Small intestine (tissue), 7 donors: ENCODE measurements at regions not wholly inside any gene's neighbourhood (a gene's known extent, or its start where the extent isn't known, plus 50 kb on each side); places are given as distances from the start of the nearest gene placed in this dataset.

Experiments
- DNase-seq, 2 donors: peaks; one replicate each; pipeline versions ENCODE4 v3.0.0 to v3.0.0-alpha.2; 2013
- FAIRE-seq: peaks from 2 replicates; lab custom pipeline; 2012; peaks lifted over from hg19 to GRCh38; lab: Jason Lieb, UNC
- H3K27ac ChIP-seq, 3 donors: one replicate each; pipeline ENCODE4 v1.5.1; 2013; ENCODE audit warnings: low read length in 2 of 3, mild to moderate bottlenecking in 2 of 3, control low read depth in 1 of 3, inconsistent platforms in 1 of 3, low read depth in 1 of 3, moderate library complexity in 1 of 3
- H3K27me3 ChIP-seq, 3 donors: one replicate each; pipeline ENCODE4 v1.6.1; 2013; ENCODE audit warnings: low read length in 3 of 3, inconsistent platforms in 1 of 3; ENCODE audit not compliant: control insufficient read depth in 3 of 3, insufficient read depth in 3 of 3
- H3K36me3 ChIP-seq, 3 donors: one replicate each; pipeline ENCODE4 v1.6.1; 2013; ENCODE audit warnings: low read length in 3 of 3, inconsistent platforms in 1 of 3, low read depth in 1 of 3, mild to moderate bottlenecking in 1 of 3, moderate library complexity in 1 of 3; ENCODE audit not compliant: control insufficient read depth in 3 of 3, insufficient read depth in 2 of 3
- H3K4me1 ChIP-seq, 3 donors: one replicate each; pipeline ENCODE4 v1.6.1; 2013; ENCODE audit warnings: low read length in 2 of 3, inconsistent platforms in 1 of 3, low read depth in 1 of 3, mild to moderate bottlenecking in 1 of 3, moderate library complexity in 1 of 3; ENCODE audit not compliant: control insufficient read depth in 3 of 3, insufficient read depth in 2 of 3
- H3K4me3 ChIP-seq, 3 donors: one replicate each; pipeline ENCODE4 v1.5.1; 2013; ENCODE audit warnings: low read length in 3 of 3, control low read depth in 1 of 3, inconsistent platforms in 1 of 3, low read depth in 1 of 3, mild to moderate bottlenecking in 1 of 3, moderate library complexity in 1 of 3
- H3K9me3 ChIP-seq, 2 donors: one replicate each; pipeline ENCODE4 v1.6.1; 2013; ENCODE audit warnings: low read depth in 1 of 2, low read length in 1 of 2; ENCODE audit not compliant: control insufficient read depth in 2 of 2, insufficient read depth in 1 of 2
- WGBS, 3 donors: extraction: QIAGEN DNeasy Blood & Tissue Kit; methylation state at CpG; one replicate each; pipeline ENCODE4 v1.1.7; 2013; 5-methylcytosine and 5-hydroxymethylcytosine counted together
- donor health status: healthy with polysubstance abuse.
- donor health status: control.
- donor health status: control.
- donor health status: Bipolar disorder and iron deficiency.
- donor health status: healthy.

GRCh38 chr6:148203970-148204369, 138.7 kb upstream of the SASH1 start:
- Histone ChIP-seq H3K4me1 (no peaks in the 10 kb centered on the region), H3K27me3 (no peaks in the 10 kb centered on the region), H3K9me3 (no peaks in the 10 kb centered on the region), H3K27ac (peak overlapping the region in 2 of 3 donors; percentile 10 to 60), H3K36me3 (no peaks in the 10 kb centered on the region), H3K4me3 (no peak overlapping the region)
- DNase-seq (peak in 1 of 2 donors; percentile 36), FAIRE-seq (no peak)
- 51 to 83% (median 54%) methylated on average over 9 of the region's 9 CpGs for WGBS, 3 donors

GRCh38 chr6:148208298-148208697, 134.3 kb upstream of the SASH1 start:
- WGBS, 3 donors: 80 to 92% (median 87%) methylated on average over 3 of the region's 3 CpGs
- Histone ChIP-seq H3K4me3 (no peak overlapping the region), H3K27me3 (no peaks in the 10 kb centered on the region), H3K27ac (no peak overlapping the region), H3K36me3 (no peaks in the 10 kb centered on the region), H3K4me1 (no peaks in the 10 kb centered on the region), H3K9me3 (no peaks in the 10 kb centered on the region)
- DNase-seq: no peak
- FAIRE-seq: no peak

DNA sequence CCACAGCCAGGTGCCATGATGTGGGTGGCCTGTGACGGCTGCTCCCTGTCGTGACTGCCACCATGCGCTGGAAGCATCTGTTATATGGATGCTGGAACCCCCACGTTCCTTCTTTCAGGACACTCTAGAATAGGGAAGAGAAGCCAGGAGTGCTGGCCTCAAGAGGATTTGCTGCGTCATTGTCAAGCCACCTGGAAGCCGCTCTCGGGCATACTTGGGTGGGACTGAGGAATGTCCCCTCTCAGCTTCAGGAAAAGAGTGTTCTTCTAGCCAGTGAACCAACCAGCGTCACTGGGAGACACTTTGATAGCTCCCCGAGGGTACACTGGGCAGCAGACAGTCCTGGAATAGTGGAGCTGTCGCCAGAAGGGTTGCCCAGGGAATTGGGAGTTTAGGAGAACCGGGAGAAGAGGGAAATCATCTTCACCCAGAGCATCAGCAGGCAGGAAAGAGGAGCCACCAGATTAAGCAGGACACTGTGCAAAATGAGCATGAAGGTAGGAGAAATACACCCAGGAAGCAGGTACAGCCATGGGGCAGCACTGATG, 130.8 kb upstream of the SASH1 start:
- H3K27ac ChIP-seq: no peak overlapping the region
- no peaks in the 10 kb centered on the region for H3K4me1 ChIP-seq
- 89 to 92% (median 91%) methylated on average over 11 of the region's 11 CpGs for WGBS, 3 donors
- DNase-seq (no peak), FAIRE-seq (no peak)
- no peaks in the 10 kb centered on the region for H3K9me3 ChIP-seq
- no peaks in the 10 kb centered on the region for H3K27me3 ChIP-seq
- no peak overlapping the region for H3K4me3 ChIP-seq
- no peaks in the 10 kb centered on the region for H3K36me3 ChIP-seq

DNA sequence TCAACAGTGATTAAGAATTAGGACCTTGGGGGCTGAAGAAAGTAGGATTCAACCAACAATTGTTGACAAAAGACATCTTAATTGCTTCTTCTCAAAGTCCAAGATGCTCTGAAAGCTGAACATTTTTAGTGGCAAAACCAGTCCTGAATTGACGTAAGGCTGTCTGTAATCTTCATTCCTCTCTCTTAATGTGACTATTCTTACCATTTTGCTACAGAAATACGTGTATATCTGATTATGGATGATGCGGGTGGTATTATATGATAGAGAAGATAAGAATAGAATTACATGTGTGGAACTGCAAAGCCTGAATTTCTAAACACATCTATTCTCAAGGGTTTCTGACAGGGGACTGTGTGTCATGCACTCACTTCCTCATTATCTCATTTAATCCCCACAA, 130.3 kb upstream of the SASH1 start:
- H3K36me3 ChIP-seq: no peaks in the 10 kb centered on the region
- H3K4me3 ChIP-seq: no peak overlapping the region
- no peaks in the 10 kb centered on the region for H3K27me3 ChIP-seq
- H3K9me3 ChIP-seq: no peaks in the 10 kb centered on the region
- no peaks in the 10 kb centered on the region for H3K4me1 ChIP-seq
- H3K27ac ChIP-seq: no peak overlapping the region
- no peak for DNase-seq
- 59 to 70% (median 63%) methylated on average over 3 of the region's 3 CpGs for WGBS, 3 donors
- FAIRE-seq: no peak

GRCh38 chr6:148213366-148213765, 129.3 kb upstream of the SASH1 start:
- no peaks in the 10 kb centered on the region for H3K36me3 ChIP-seq
- no peaks in the 10 kb centered on the region for H3K9me3 ChIP-seq
- DNase-seq: no peak
- H3K4me1 ChIP-seq: peaks cover 0 to 1% (median 0%) of the 10 kb centered on the region in 3 donors
- H3K4me3 ChIP-seq: no peak overlapping the region
- no peak overlapping the region for H3K27ac ChIP-seq
- 69 to 84% (median 74%) methylated on average over 3 of the region's 3 CpGs for WGBS, 3 donors
- no peak for FAIRE-seq
- H3K27me3 ChIP-seq: no peaks in the 10 kb centered on the region

DNA sequence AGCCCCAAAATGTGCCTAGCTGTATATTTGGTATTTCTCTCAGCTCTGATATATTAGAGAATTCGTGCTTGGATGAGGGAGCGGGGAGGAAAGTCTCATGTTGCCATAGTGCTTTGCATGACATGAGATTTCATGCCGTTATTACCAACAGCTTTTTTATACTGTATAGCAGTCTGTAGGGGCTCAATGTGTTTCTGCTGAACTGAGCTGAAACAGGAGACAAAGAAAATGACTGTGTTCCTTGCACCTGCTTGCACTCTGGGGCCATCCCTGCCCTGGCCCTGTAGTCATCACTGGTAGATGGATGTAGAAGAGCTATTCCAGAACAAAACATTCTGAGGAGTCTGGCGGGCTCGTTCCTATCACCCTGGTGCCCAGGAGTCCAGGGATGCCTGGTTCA, 128.0 kb upstream of the SASH1 start:
- Histone ChIP-seq H3K27me3 (no peaks in the 10 kb centered on the region), H3K36me3 (no peaks in the 10 kb centered on the region), H3K4me1 (peaks cover 0 to 3% (median 0%) of the 10 kb centered on the region in 3 donors), H3K27ac (no peak overlapping the region), H3K4me3 (no peak overlapping the region), H3K9me3 (no peaks in the 10 kb centered on the region)
- WGBS, 3 donors: 90 to 94% (median 91%) methylated on average over 5 of the region's 5 CpGs
- no peak for DNase-seq
- FAIRE-seq: no peak

- H3K27me3 ChIP-seq: no peaks in the 10 kb centered on the region
- no peak for DNase-seq
- no peaks in the 10 kb centered on the region for H3K36me3 ChIP-seq
- H3K4me3 ChIP-seq: no peak overlapping the region
- peaks cover 0 to 12% (median 2%) of the 10 kb centered on the region in 3 donors for H3K4me1 ChIP-seq
- FAIRE-seq: no peak
- H3K9me3 ChIP-seq: no peaks in the 10 kb centered on the region
- H3K27ac ChIP-seq: no peak overlapping the region
- 89 to 91% (median 90%) methylated on average over 4 of the region's 4 CpGs for WGBS, 3 donors
These were observed 125.6 kb upstream of the SASH1 start for GRCh38 chr6:148217051-148217450.

- Histone ChIP-seq H3K27ac (no peak overlapping the region), H3K9me3 (no peaks in the 10 kb centered on the region), H3K4me1 (peaks cover 0 to 15% (median 4%) of the 10 kb centered on the region in 3 donors), H3K27me3 (no peaks in the 10 kb centered on the region), H3K4me3 (no peak overlapping the region), H3K36me3 (no peaks in the 10 kb centered on the region)
- FAIRE-seq (no peak), DNase-seq (no peak)
- 61 to 78% (median 73%) methylated on average over 3 of the region's 3 CpGs for WGBS, 3 donors
These were observed 124.7 kb upstream of the SASH1 start for GRCh38 chr6:148217921-148218320.
